ENCODE measurements at regions not wholly inside any gene's neighbourhood (a gene's known extent, or its start where the extent isn't known, plus 50 kb on each side); places are given as distances from the start of the nearest gene placed in this dataset.

DNA sequence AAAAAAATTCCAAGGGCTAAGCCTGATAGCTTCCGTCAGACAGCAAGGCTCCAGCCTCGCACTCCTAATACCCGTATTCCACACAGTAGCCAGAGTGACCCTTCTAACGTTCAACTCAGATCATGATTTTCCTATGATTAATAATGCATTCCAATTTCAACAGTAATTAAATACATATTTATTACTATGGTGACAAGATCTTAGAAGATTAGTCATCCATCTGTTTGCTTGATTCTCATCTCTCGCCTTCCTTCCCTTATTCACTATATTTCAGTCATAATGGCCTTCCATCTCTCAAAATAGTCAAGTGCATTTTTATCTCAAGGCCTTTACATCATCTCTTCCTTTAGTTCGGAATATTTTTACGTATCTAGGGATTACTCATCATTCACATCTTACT is 621.2 kb upstream of the SPRY2 start:
- H3K27me3 Mint-ChIP-seq (ENCODE audit: low read depth in 3 of 3), result peaks cover 0 to 1% (median 0%) of the 10 kb centered on the region in 3 donors
- H3K4me1 Mint-ChIP-seq, result peaks cover 3% of the 10 kb centered on the region
- no peaks in the 10 kb centered on the region for H3K36me3 Mint-ChIP-seq
- WGBS (ENCODE audit: insufficient coverage), result 95% methylated on average over 3 of the region's 7 CpGs
- H3K9ac ChIP-seq (ENCODE audit: insufficient read depth, low read length, poor library complexity, severe bottlenecking), result no peak overlapping the region
- H3K27ac ChIP-seq (ENCODE audit: low read depth in 1 of 2, low read length in 2 of 2), result no peak overlapping the region
- no peak for DNase-seq
- no peak overlapping the region for H3K4me2 ChIP-seq (replicated peaks; ENCODE audit: extremely low read depth, low read length, poor library complexity, severe bottlenecking)
- H3K27ac Mint-ChIP-seq, result no peak overlapping the region
- no peaks in the 10 kb centered on the region for H3K79me2 ChIP-seq (ENCODE audit: insufficient read depth, low read length)
- H3K36me3 ChIP-seq (replicated peaks in 1 of 2; ENCODE audit: control insufficient read depth in 1 of 2, insufficient read depth in 2 of 2, low read length in 2 of 2), result no peaks in the 10 kb centered on the region
- no peaks in the 10 kb centered on the region for H4K20me1 ChIP-seq (ENCODE audit: insufficient read depth, low read length)
- no peak overlapping the region for H3K4me3 ChIP-seq (replicated peaks in 1 of 3; ENCODE audit: low read depth in 2 of 3, low read length in 3 of 3)
- H3K9me3 Mint-ChIP-seq, result peaks cover 0 to 3% (median 1%) of the 10 kb centered on the region in 7 donors
- H3K4me3 Mint-ChIP-seq, result no peak overlapping the region
- no peaks in the 10 kb centered on the region for H3K9me3 ChIP-seq (replicated peaks in 1 of 2; ENCODE audit: control insufficient read depth in 1 of 2, insufficient read depth in 1 of 2, low read length in 2 of 2)
- intact Hi-C loops (cut with micrococcal nuclease), result no loop called here
- H3K4me1 ChIP-seq (ENCODE audit: control insufficient read depth in 1 of 2, insufficient read depth in 2 of 2, low read length in 2 of 2), result no peaks in the 10 kb centered on the region
- TF ChIP-seq, protein P1, sequence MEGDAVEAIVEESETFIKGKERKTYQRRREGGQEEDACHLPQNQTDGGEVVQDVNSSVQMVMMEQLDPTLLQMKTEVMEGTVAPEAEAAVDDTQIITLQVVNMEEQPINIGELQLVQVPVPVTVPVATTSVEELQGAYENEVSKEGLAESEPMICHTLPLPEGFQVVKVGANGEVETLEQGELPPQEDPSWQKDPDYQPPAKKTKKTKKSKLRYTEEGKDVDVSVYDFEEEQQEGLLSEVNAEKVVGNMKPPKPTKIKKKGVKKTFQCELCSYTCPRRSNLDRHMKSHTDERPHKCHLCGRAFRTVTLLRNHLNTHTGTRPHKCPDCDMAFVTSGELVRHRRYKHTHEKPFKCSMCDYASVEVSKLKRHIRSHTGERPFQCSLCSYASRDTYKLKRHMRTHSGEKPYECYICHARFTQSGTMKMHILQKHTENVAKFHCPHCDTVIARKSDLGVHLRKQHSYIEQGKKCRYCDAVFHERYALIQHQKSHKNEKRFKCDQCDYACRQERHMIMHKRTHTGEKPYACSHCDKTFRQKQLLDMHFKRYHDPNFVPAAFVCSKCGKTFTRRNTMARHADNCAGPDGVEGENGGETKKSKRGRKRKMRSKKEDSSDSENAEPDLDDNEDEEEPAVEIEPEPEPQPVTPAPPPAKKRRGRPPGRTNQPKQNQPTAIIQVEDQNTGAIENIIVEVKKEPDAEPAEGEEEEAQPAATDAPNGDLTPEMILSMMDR (IDR thresholded peaks at IDR 0.05), result no peak
- H2AFZ ChIP-seq (ENCODE audit: insufficient read depth, low read depth, low read length, poor library complexity, severe bottlenecking), result no peak overlapping the region
- no peaks in the 10 kb centered on the region for H3K27me3 ChIP-seq (ENCODE audit: control insufficient read depth in 2 of 2, insufficient read depth in 2 of 2, low read length in 2 of 2)

DNA sequence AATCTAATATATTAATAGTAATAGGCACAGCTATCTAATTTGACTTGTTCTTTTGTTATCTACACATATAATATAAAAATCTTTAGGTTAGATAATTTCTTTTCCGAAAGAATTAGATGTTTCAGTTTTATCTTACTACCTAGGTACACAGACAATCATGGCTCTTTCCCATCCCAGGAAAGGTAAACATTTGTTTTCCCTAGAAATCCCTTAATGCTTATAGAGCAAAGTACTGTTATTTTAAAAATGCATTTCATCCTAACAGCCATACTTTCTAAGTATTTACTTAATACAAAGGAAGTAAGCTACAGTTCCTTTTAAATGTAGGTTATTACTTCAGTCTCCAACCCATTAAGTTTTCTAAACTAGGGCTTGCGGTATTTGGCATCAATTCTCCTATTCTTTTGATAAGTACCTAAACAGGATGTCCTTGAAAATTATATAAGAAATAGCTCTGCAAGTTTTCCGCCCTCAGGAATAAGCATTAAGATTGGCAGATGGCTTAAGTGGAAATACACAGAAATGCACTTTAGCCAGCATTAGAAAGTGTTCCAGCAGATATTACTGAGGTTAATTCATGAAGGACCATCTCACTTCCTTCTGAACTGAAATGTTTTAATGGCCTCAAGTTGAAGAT is 616.2 kb upstream of the SPRY2 start:
- no peak overlapping the region for H2AFZ ChIP-seq (ENCODE audit: insufficient read depth, low read depth, low read length, poor library complexity, severe bottlenecking)
- H3K4me1 ChIP-seq (ENCODE audit: control insufficient read depth in 1 of 2, insufficient read depth in 2 of 2, low read length in 2 of 2), result no peaks in the 10 kb centered on the region
- H3K79me2 ChIP-seq (ENCODE audit: insufficient read depth, low read length), result no peaks in the 10 kb centered on the region
- no peak overlapping the region for H3K9ac ChIP-seq (ENCODE audit: insufficient read depth, low read length, poor library complexity, severe bottlenecking)
- intact Hi-C loops (cut with micrococcal nuclease), result no loop called here
- DNase-seq, result no peak
- no CpG with 5 or more reads among the region's 3 CpGs for WGBS (ENCODE audit: insufficient coverage)
- no peaks in the 10 kb centered on the region for H3K9me3 ChIP-seq (replicated peaks in 1 of 2; ENCODE audit: control insufficient read depth in 1 of 2, insufficient read depth in 1 of 2, low read length in 2 of 2)
- H3K27ac Mint-ChIP-seq, result no peak overlapping the region
- no peaks in the 10 kb centered on the region for H3K4me1 Mint-ChIP-seq
- H3K27ac ChIP-seq (ENCODE audit: low read depth in 1 of 2, low read length in 2 of 2), result no peak overlapping the region
- TF ChIP-seq, protein P1 (IDR thresholded peaks at IDR 0.05), result no peak
- H3K36me3 ChIP-seq (replicated peaks in 1 of 2; ENCODE audit: control insufficient read depth in 1 of 2, insufficient read depth in 2 of 2, low read length in 2 of 2), result no peaks in the 10 kb centered on the region
- H3K27me3 Mint-ChIP-seq (ENCODE audit: low read depth in 3 of 3), result peaks cover 0 to 1% (median 0%) of the 10 kb centered on the region in 3 donors
- H3K9me3 Mint-ChIP-seq, result peaks cover 0 to 3% (median 0%) of the 10 kb centered on the region in 7 donors
- H3K27me3 ChIP-seq (ENCODE audit: control insufficient read depth in 2 of 2, insufficient read depth in 2 of 2, low read length in 2 of 2), result no peaks in the 10 kb centered on the region
- no peaks in the 10 kb centered on the region for H4K20me1 ChIP-seq (ENCODE audit: insufficient read depth, low read length)
- H3K36me3 Mint-ChIP-seq, result no peaks in the 10 kb centered on the region
- H3K4me3 ChIP-seq (replicated peaks in 1 of 3; ENCODE audit: low read depth in 2 of 3, low read length in 3 of 3), result no peak overlapping the region
- H3K4me2 ChIP-seq (replicated peaks; ENCODE audit: extremely low read depth, low read length, poor library complexity, severe bottlenecking), result no peak overlapping the region
- no peak overlapping the region for H3K4me3 Mint-ChIP-seq

All from CD14-positive monocyte (primary cell).